PC-9 (cell line): ENCODE measurements at regions not wholly inside any gene's neighbourhood (a gene's known extent, or its start where the extent isn't known, plus 50 kb on each side); places are given as distances from the start of the nearest gene placed in this dataset.

ENCODE experiments used
- BruUV-seq: library from RNA; stranded (reverse); fragments of 400-500 nt; replicated peaks from 2 replicates; lab custom pipeline; 2021; lab: Mats Ljungman, UMichigan
- CTCF ChIA-PET: fragments of 300-600 bp; sonication (Branson Sonifier 250); formaldehyde crosslinking; loops from one replicate; lab custom pipeline; 2022; ENCODE audit warnings: antibody characterized with exemption; lab: Charles Lee
- POLR2A ChIA-PET: fragments of 300-600 bp; sonication (Branson Sonifier 250); formaldehyde crosslinking; loops from one replicate; lab custom pipeline; 2022; ENCODE audit warnings: antibody characterized with exemption; ENCODE audit not compliant: unreplicated experiment; lab: Charles Lee
- DNase-seq, 2 experiments: peaks; one replicate each; pipeline versions ENCODE4 v3.0.0 to v3.0.0-alpha.2; 2015 to 2022; ENCODE audit warnings: mixed read lengths in 1 of 2
- H2AFZ ChIP-seq: fragments of 200-600 bp; sonication (generic); 2 replicates; pipeline ENCODE4 v1.8.1; 2017; ENCODE audit warnings: antibody characterized with exemption
- H3F3A ChIP-seq: fragments of 200-600 bp; sonication (generic); 2 replicates; pipeline ENCODE4 v1.8.1; 2017; ENCODE audit warnings: antibody characterized with exemption, mild to moderate bottlenecking, low read depth; ENCODE audit not compliant: insufficient read depth
- H3K27ac ChIP-seq: fragments of 200-600 bp; sonication (generic); 2 replicates; pipeline ENCODE4 v1.6.1; 2016; ENCODE audit warnings: mixed run types
- H3K27me3 ChIP-seq: fragments of 200-600 bp; sonication (generic); 2 replicates; pipeline ENCODE4 v1.6.1; 2016; ENCODE audit warnings: low read depth, mixed run types; ENCODE audit not compliant: insufficient read depth
- H3K36me3 ChIP-seq: fragments of 200-600 bp; sonication (generic); 2 replicates; pipeline ENCODE4 v1.6.1; 2016; ENCODE audit warnings: low read depth, mixed run types
- H3K4me1 ChIP-seq: fragments of 200-600 bp; sonication (generic); replicated peaks from 2 replicates; pipeline ENCODE4 v1.6.1; 2016; ENCODE audit warnings: mixed run types; ENCODE audit not compliant: insufficient read depth
- H3K4me2 ChIP-seq: fragments of 200-600 bp; sonication (generic); 2 replicates; pipeline ENCODE4 v1.6.1; 2017; ENCODE audit warnings: mixed run types
- H3K4me3 ChIP-seq: fragments of 200-600 bp; sonication (generic); 2 replicates; pipeline ENCODE4 v1.6.1; 2016; ENCODE audit warnings: mixed run types
- H3K79me2 ChIP-seq: fragments of 200-600 bp; sonication (generic); 2 replicates; pipeline ENCODE4 v1.6.1; 2017; ENCODE audit warnings: low read depth, mixed run types
- H3K9me2 ChIP-seq: fragments of 200-600 bp; sonication (generic); 2 replicates; pipeline ENCODE4 v1.8.1; 2017; ENCODE audit warnings: mild to moderate bottlenecking; ENCODE audit not compliant: insufficient read depth
- H3K9me3 ChIP-seq: fragments of 200-600 bp; sonication (generic); 2 replicates; pipeline ENCODE4 v1.8.1; 2016; ENCODE audit warnings: low read depth; ENCODE audit not compliant: insufficient read depth
- H4K20me1 ChIP-seq: fragments of 200-600 bp; sonication (generic); 2 replicates; pipeline ENCODE4 v1.8.1; 2017; ENCODE audit not compliant: insufficient read depth
- EZH2 ChIP-seq: fragments of 200-600 bp; sonication (generic); IDR thresholded peaks from 2 replicates; pipeline ENCODE4 v1.8.0; 2017; ENCODE audit warnings: antibody characterized with exemption, low read depth
- intact Hi-C: fragments of 100-400 bp; cut with micrococcal nuclease; formaldehyde crosslinking; loops from one replicate; pipeline ENCODE4 v1.10.0; 2022; ENCODE audit not compliant: unreplicated experiment
- TF ChIP-seq, protein P1 (sequence below): fragments of 200-600 bp; sonication (generic); conservative IDR thresholded peaks from 2 replicates; pipeline ENCODE4 v1.6.1; 2017; ENCODE audit warnings: mixed run types, antibody characterized with exemption, mild to moderate bottlenecking, moderate library complexity

GRCh38 chr20:4559106-4559505 is 127.2 kb upstream of the PRNP start:
- Histone ChIP-seq H3K36me3 (no peaks in the 10 kb centered on the region), H4K20me1 (no peaks in the 10 kb centered on the region), H3K4me3 (no peak overlapping the region), H3K9me2 (no peaks in the 10 kb centered on the region), H2AFZ (no peak overlapping the region), H3K27me3 (0 out of 2 replicates have a peak, but pooled peaks cover 1% of the 10 kb centered on the region), H3K4me2 (no peak overlapping the region), H3K4me1 (peaks cover 23% of the 10 kb centered on the region), H3K27ac (no peak overlapping the region), H3K9me3 (peaks cover 13% of the 10 kb centered on the region; the same call in 1 of the 2 replicates), H3K79me2 (no peaks in the 10 kb centered on the region), H3F3A (peaks cover 12% of the 10 kb centered on the region)
- intact Hi-C loops: no loop called here
- BruUV-seq: no TSS peak
- ChIA-PET POLR2A (no interaction called here), CTCF (no interaction called here)
- no peak for DNase-seq
- no peak for TF ChIP-seq EZH2
- TF ChIP-seq, protein P1, sequence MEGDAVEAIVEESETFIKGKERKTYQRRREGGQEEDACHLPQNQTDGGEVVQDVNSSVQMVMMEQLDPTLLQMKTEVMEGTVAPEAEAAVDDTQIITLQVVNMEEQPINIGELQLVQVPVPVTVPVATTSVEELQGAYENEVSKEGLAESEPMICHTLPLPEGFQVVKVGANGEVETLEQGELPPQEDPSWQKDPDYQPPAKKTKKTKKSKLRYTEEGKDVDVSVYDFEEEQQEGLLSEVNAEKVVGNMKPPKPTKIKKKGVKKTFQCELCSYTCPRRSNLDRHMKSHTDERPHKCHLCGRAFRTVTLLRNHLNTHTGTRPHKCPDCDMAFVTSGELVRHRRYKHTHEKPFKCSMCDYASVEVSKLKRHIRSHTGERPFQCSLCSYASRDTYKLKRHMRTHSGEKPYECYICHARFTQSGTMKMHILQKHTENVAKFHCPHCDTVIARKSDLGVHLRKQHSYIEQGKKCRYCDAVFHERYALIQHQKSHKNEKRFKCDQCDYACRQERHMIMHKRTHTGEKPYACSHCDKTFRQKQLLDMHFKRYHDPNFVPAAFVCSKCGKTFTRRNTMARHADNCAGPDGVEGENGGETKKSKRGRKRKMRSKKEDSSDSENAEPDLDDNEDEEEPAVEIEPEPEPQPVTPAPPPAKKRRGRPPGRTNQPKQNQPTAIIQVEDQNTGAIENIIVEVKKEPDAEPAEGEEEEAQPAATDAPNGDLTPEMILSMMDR: no peak

DNA sequence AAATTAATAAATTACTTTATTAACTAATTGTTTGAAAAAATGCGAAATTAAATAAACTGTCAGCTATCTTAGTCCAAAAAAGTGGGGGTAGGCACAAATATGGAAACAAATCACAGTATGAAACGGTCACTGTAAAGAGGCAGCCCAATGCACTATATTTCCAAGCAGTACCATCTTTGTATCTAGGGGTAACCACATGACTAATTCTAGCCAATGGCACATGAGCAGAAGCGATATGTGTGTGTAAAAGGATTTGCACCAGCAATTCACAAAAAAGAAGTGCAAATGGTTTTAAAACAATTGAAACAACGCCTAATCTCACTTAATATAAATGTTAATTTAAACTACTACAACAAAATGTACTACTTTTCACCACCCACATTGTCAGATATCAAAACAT is 129.5 kb upstream of the PRNP start:
- Histone ChIP-seq H3K36me3 (no peaks in the 10 kb centered on the region), H4K20me1 (no peaks in the 10 kb centered on the region), H3F3A (peaks cover 12% of the 10 kb centered on the region), H2AFZ (no peak overlapping the region), H3K27ac (no peak overlapping the region), H3K79me2 (no peaks in the 10 kb centered on the region), H3K4me3 (no peak overlapping the region), H3K9me2 (no peaks in the 10 kb centered on the region), H3K9me3 (peaks cover 13% of the 10 kb centered on the region; the same call in 1 of the 2 replicates), H3K4me2 (no peak overlapping the region), H3K4me1 (peaks cover 23% of the 10 kb centered on the region), H3K27me3 (no peaks in the 10 kb centered on the region)
- intact Hi-C loops: no loop called here
- TF ChIP-seq EZH2: no peak
- TF ChIP-seq, protein P1: no peak
- CTCF ChIA-PET: no interaction called here
- no peak for DNase-seq
- POLR2A ChIA-PET: no interaction called here
- no TSS peak for BruUV-seq

GRCh38 chr20:4555188-4555890 is 130.9 kb upstream of the PRNP start:
- 0 out of 2 replicates have a peak overlapping the region, but pooled peaks have one; percentile 18 for H2AFZ ChIP-seq
- H3K9me3 ChIP-seq: peaks cover 13% of the 10 kb centered on the region; the same call in 1 of the 2 replicates
- no peaks in the 10 kb centered on the region for H3K79me2 ChIP-seq
- no peaks in the 10 kb centered on the region for H4K20me1 ChIP-seq
- peaks cover 12% of the 10 kb centered on the region for H3F3A ChIP-seq
- CTCF ChIA-PET: no interaction called here
- BruUV-seq: no TSS peak
- no peaks in the 10 kb centered on the region for H3K9me2 ChIP-seq
- H3K4me1 ChIP-seq: peaks cover 30% of the 10 kb centered on the region
- no peak for TF ChIP-seq EZH2
- TF ChIP-seq, protein P1: no peak
- POLR2A ChIA-PET: interaction anchor here (0.8 kb wide), 1 partner anchor 48 kb away, joined by 3 read pairs; no protein-coding TSS in a partner anchor
- no peak overlapping the region for H3K4me3 ChIP-seq
- H3K4me2 ChIP-seq: peak overlapping the region; percentile 33
- intact Hi-C loops: no loop called here
- H3K27me3 ChIP-seq: no peaks in the 10 kb centered on the region
- no peaks in the 10 kb centered on the region for H3K36me3 ChIP-seq
- H3K27ac ChIP-seq: peak overlapping the region; percentile 57
- peak; percentile 31 to 41 for DNase-seq
